ENCODE measurements at regions not wholly inside any gene's neighbourhood (a gene's known extent, or its start where the extent isn't known, plus 50 kb on each side); places are given as distances from the start of the nearest gene placed in this dataset.

- TF ChIP-seq POLR2AphosphoS5 (IDR thresholded peaks at IDR 0.05; ENCODE audit: low read depth, low read length) = no peak
- no peak for TF ChIP-seq TAF1 (IDR thresholded peaks at IDR 0.05; ENCODE audit: borderline replicate concordance, insufficient read depth, low read length)
- TF ChIP-seq REST (IDR thresholded peaks at IDR 0.05; ENCODE audit: insufficient read depth in 1 of 2, low read depth in 2 of 2, low read length in 2 of 2) = no peak
Observed at GRCh38 chr2:5132281-5132680, 559.9 kb upstream of the SOX11 start.
